KMS-11 (cell line): ENCODE measurements at regions not wholly inside any gene's neighbourhood (a gene's known extent, or its start where the extent isn't known, plus 50 kb on each side); places are given as distances from the start of the nearest gene placed in this dataset.

Experiments used
- H2AFZ ChIP-seq: fragments of 200-600 bp; sonication (generic); 2 replicates; pipeline ENCODE4 v1.6.1; 2016; ENCODE audit warnings: antibody characterized with exemption, mixed run types, low read depth
- H3K27ac ChIP-seq: fragments of 200-600 bp; sonication (generic); 2 replicates; pipeline ENCODE4 v1.6.1; 2016; ENCODE audit warnings: mild to moderate bottlenecking, mixed run types
- H3K27me3 ChIP-seq: fragments of 200-600 bp; sonication (generic); 2 replicates; pipeline ENCODE4 v1.6.1; 2017; ENCODE audit warnings: mild to moderate bottlenecking, low read depth, mixed run types, moderate library complexity; ENCODE audit not compliant: insufficient read depth
- H3K36me3 ChIP-seq: fragments of 200-600 bp; sonication (generic); 2 replicates; pipeline ENCODE4 v1.6.1; 2017; ENCODE audit warnings: mild to moderate bottlenecking, mixed run types; ENCODE audit not compliant: insufficient read depth
- H3K4me1 ChIP-seq: fragments of 200-600 bp; sonication (generic); 2 replicates; pipeline ENCODE4 v1.6.1; 2016; ENCODE audit warnings: mild to moderate bottlenecking, low read depth, mixed run types; ENCODE audit not compliant: poor library complexity, severe bottlenecking
- H3K4me2 ChIP-seq: fragments of 200-600 bp; sonication (generic); 2 replicates; pipeline ENCODE4 v1.7.0; 2016; ENCODE audit warnings: mild to moderate bottlenecking, mixed run types
- H3K4me3 ChIP-seq: fragments of 200-600 bp; sonication (generic); IDR thresholded peaks from 2 replicates; pipeline ENCODE4 v1.6.1; 2017; ENCODE audit warnings: low read depth, low read length, mixed read lengths; ENCODE audit not compliant: insufficient read depth
- H3K79me2 ChIP-seq: fragments of 200-600 bp; sonication (generic); 2 replicates; pipeline ENCODE4 v1.6.1; 2016; ENCODE audit warnings: low read depth, mixed run types; ENCODE audit not compliant: insufficient read depth
- H3K9ac ChIP-seq: fragments of 200-600 bp; sonication (generic); 2 replicates; pipeline ENCODE4 v1.6.1; 2016; ENCODE audit warnings: mild to moderate bottlenecking, mixed run types
- H4K20me1 ChIP-seq: fragments of 200-600 bp; sonication (generic); 2 replicates; pipeline ENCODE4 v1.6.1; 2016; ENCODE audit warnings: mild to moderate bottlenecking, mixed run types; ENCODE audit not compliant: insufficient read depth
- CTCF ChIP-seq: fragments of 200-600 bp; sonication (generic); conservative IDR thresholded peaks from 2 replicates; pipeline ENCODE4 v1.6.1; 2017; ENCODE audit warnings: low read depth, mild to moderate bottlenecking, antibody characterized with exemption, low read length, moderate library complexity, mixed read lengths

- Histone ChIP-seq H3K36me3 (no peaks in the 10 kb centered on the region), H2AFZ (no peak overlapping the region), H3K27me3 (no peaks in the 10 kb centered on the region), H3K4me3 (no peak overlapping the region), H4K20me1 (no peaks in the 10 kb centered on the region), H3K27ac (no peak overlapping the region), H3K4me1 (peaks cover 16% of the 10 kb centered on the region), H3K9ac (no peak overlapping the region), H3K79me2 (no peaks in the 10 kb centered on the region), H3K4me2 (no peak overlapping the region)
- no peak for TF ChIP-seq CTCF
Measured at GRCh38 chr5:133691448-133691847, 79.1 kb upstream of the FSTL4 start.

- Histone ChIP-seq H3K27ac (no peak overlapping the region), H4K20me1 (no peaks in the 10 kb centered on the region), H3K4me1 (peaks cover 16% of the 10 kb centered on the region), H3K4me2 (no peak overlapping the region), H3K79me2 (no peaks in the 10 kb centered on the region), H3K9ac (no peak overlapping the region), H3K27me3 (no peaks in the 10 kb centered on the region), H3K4me3 (no peak overlapping the region), H3K36me3 (no peaks in the 10 kb centered on the region), H2AFZ (no peak overlapping the region)
- no peak for TF ChIP-seq CTCF
Measured at GRCh38 chr5:133690746-133691145, 78.4 kb upstream of the FSTL4 start.

- H3K27me3 ChIP-seq, result no peaks in the 10 kb centered on the region
- no peaks in the 10 kb centered on the region for H3K4me1 ChIP-seq
- H3K27ac ChIP-seq, result no peak overlapping the region
- no peaks in the 10 kb centered on the region for H4K20me1 ChIP-seq
- no peaks in the 10 kb centered on the region for H3K36me3 ChIP-seq
- no peak overlapping the region for H2AFZ ChIP-seq
- no peak overlapping the region for H3K9ac ChIP-seq
- no peak overlapping the region for H3K4me3 ChIP-seq
- no peak overlapping the region for H3K4me2 ChIP-seq
- TF ChIP-seq CTCF, result no peak
- no peaks in the 10 kb centered on the region for H3K79me2 ChIP-seq
Measured at GRCh38 chr5:133688391-133688790, 76.0 kb upstream of the FSTL4 start.

- Histone ChIP-seq H2AFZ (no peak overlapping the region), H3K27ac (no peak overlapping the region), H3K36me3 (no peaks in the 10 kb centered on the region), H3K4me2 (no peak overlapping the region), H4K20me1 (no peaks in the 10 kb centered on the region), H3K27me3 (no peaks in the 10 kb centered on the region), H3K4me1 (no peaks in the 10 kb centered on the region), H3K79me2 (no peaks in the 10 kb centered on the region), H3K4me3 (no peak overlapping the region), H3K9ac (no peak overlapping the region)
- TF ChIP-seq CTCF, result no peak
Measured at GRCh38 chr5:133687212-133688061, 75.1 kb upstream of the FSTL4 start.
